K562 (cell line): ENCODE measurements at regions not wholly inside any gene's neighbourhood (a gene's known extent, or its start where the extent isn't known, plus 50 kb on each side); places are given as distances from the start of the nearest gene placed in this dataset.

Experiments
- ATAC-seq: fragments of 200-7000 bp; cut with Tn5 transposase; 3 replicates; pipeline ENCODE4 v1.9.1; 2020; ENCODE audit warnings: moderate library complexity
- BruUV-seq: library from RNA; stranded (reverse); fragments of 400-500 nt; replicated peaks from 2 replicates; lab custom pipeline; 2021; lab: Mats Ljungman, UMichigan
- CTCF ChIA-PET: fragments of 300-600 bp; formaldehyde crosslinking; extraction: SDS; loops from one replicate; lab custom pipeline; 2021; ENCODE audit warnings: low intra/inter-chr PET ratio; lab: Yijun Ruan, JAX
- POLR2A ChIA-PET: fragments of 300-600, 350-650 bp; sonication (Branson Sonifier 250); formaldehyde crosslinking; extraction: SDS; loops from one replicate; lab custom pipeline; 2021; ENCODE audit warnings: antibody characterized with exemption, inconsistent platforms; lab: Yijun Ruan, JAX
- DNase-seq, 4 experiments: peaks; one replicate each; pipeline versions ENCODE4 v3.0.0 to v3.0.0-alpha.2; 2011 to 2018; ENCODE audit warnings: low spot score in 3 of 4, mixed read lengths in 3 of 4; ENCODE audit errors: extremely low read depth in 1 of 4
- FAIRE-seq: peaks from 2 replicates; lab custom pipeline; 2011; peaks lifted over from hg19 to GRCh38; lab: Jason Lieb, UNC
- H2AFZ ChIP-seq: 2 replicates; pipeline ENCODE4 v1.6.0; 2011; ENCODE audit warnings: low read depth, low read length, control low read depth, inconsistent platforms
- H3K27ac ChIP-seq: fragments of 200-600 bp; 3 replicates; pipeline ENCODE4 v1.8.0; 2011; ENCODE audit warnings: low read depth, mild to moderate bottlenecking, control low read depth, inconsistent platforms, low read length, moderate library complexity, mixed read lengths; ENCODE audit errors: extremely low read depth
- H3K27me3 ChIP-seq, 2 experiments: fragments of 300-600 bp in 1 of 2; 2 replicates in 1 of 2; 3 replicates in 1 of 2; pipeline versions ENCODE4 v1.6.0 to v1.8.0; 2011; ENCODE audit warnings: inconsistent platforms in 2 of 2, low read length in 2 of 2, mild to moderate bottlenecking in 1 of 2, mixed read lengths in 1 of 2, moderate library complexity in 1 of 2; ENCODE audit not compliant: control insufficient read depth in 2 of 2, insufficient read depth in 2 of 2
- H3K36me3 ChIP-seq: fragments of 300-600 bp; 3 replicates; pipeline ENCODE4 v1.8.0; 2011; ENCODE audit warnings: mild to moderate bottlenecking, low read length, inconsistent platforms; ENCODE audit not compliant: control insufficient read depth, insufficient read depth
- H3K4me1 ChIP-seq, 2 experiments: fragments of 200-600 bp in 1 of 2; replicated peaks in 1 of 2; 2 replicates in 1 of 2; 3 replicates in 1 of 2; pipeline versions ENCODE4 v1.5.1 to v1.8.0; 2011; ENCODE audit warnings: inconsistent platforms in 2 of 2, low read length in 2 of 2, mild to moderate bottlenecking in 1 of 2, mixed read lengths in 1 of 2, moderate library complexity in 1 of 2; ENCODE audit not compliant: control insufficient read depth in 2 of 2, insufficient read depth in 2 of 2
- H3K4me2 ChIP-seq: 2 replicates; pipeline ENCODE4 v1.6.1; 2011; ENCODE audit warnings: low read length, control low read depth, inconsistent platforms, mixed read lengths; ENCODE audit not compliant: insufficient read depth
- H3K4me3 ChIP-seq: fragments of 200-600 bp; sonication (generic), shearing (Covaris generic); 2 replicates; pipeline ENCODE4 v1.5.1; 2016; ENCODE audit warnings: control low read depth, inconsistent platforms
- H3K79me2 ChIP-seq: fragments of 200-600 bp; 3 replicates; pipeline ENCODE4 v1.8.0; 2011; ENCODE audit warnings: low read length, inconsistent platforms; ENCODE audit not compliant: control insufficient read depth, insufficient read depth
- H3K9ac ChIP-seq, 2 experiments: 2 replicates each; pipeline versions ENCODE4 v1.6.0 to v1.6.1; 2011; ENCODE audit warnings: low read depth in 2 of 2, low read length in 2 of 2, control low read depth in 1 of 2, inconsistent platforms in 1 of 2, mild to moderate bottlenecking in 1 of 2, mixed read lengths in 1 of 2; ENCODE audit not compliant: insufficient read depth in 1 of 2
- H3K9me1 ChIP-seq: one replicate; pipeline ENCODE4 v1.6.0; 2011; ENCODE audit warnings: inconsistent platforms, mild to moderate bottlenecking, low read length, moderate library complexity; ENCODE audit not compliant: control insufficient read depth, insufficient read depth
- H3K9me3 ChIP-seq: replicated peaks from 2 replicates; pipeline ENCODE4 v1.5.1; 2011; ENCODE audit warnings: low read depth, low read length, inconsistent platforms; ENCODE audit not compliant: control insufficient read depth, insufficient read depth
- H4K20me1 ChIP-seq: replicated peaks from 2 replicates; pipeline ENCODE4 v1.6.1; 2011; ENCODE audit warnings: low read length, inconsistent platforms, mixed read lengths; ENCODE audit not compliant: control insufficient read depth, insufficient read depth
- ARID3A ChIP-seq: IDR thresholded peaks from 2 replicates; pipeline ENCODE4 v1.6.1; 2012; ENCODE audit warnings: low read depth, low read length, improper control_type of control experiment, borderline replicate concordance
- ASH1L ChIP-seq: fragments of 450-650 bp; IDR thresholded peaks from 2 replicates; pipeline ENCODE4 v1.6.1; 2018; ENCODE audit warnings: borderline replicate concordance, mild to moderate bottlenecking, low read depth; ENCODE audit not compliant: partially characterized antibody
- BCL6 ChIP-seq: fragments of 250-450 bp; sonication (Bioruptor Pico); IDR thresholded peaks from 2 replicates; pipeline ENCODE4 v1.4.0; 2020
- CCAR2 ChIP-seq: fragments of 200-400 bp; formaldehyde crosslinking; IDR thresholded peaks from 2 replicates; pipeline ENCODE4 v1.6.1; 2017; ENCODE audit warnings: mild to moderate bottlenecking, low read depth, low read length
- DIDO1 ChIP-seq: fragments of 450-650 bp; IDR thresholded peaks from 2 replicates; pipeline ENCODE4 v1.6.1; 2016; ENCODE audit warnings: low read depth, missing biosample characterization, missing genetic modification characterization
- E2F4 ChIP-seq: sonication (generic); formaldehyde crosslinking; IDR thresholded peaks from 2 replicates; pipeline ENCODE4 v1.8.0; 2022; ENCODE audit warnings: mild to moderate bottlenecking, low read depth, missing genetic modification reagents
- EGR1 ChIP-seq: fragments of 450-650 bp; conservative IDR thresholded peaks from 2 replicates; pipeline ENCODE4 v1.6.1; 2017; ENCODE audit warnings: mild to moderate bottlenecking
- HDAC2 ChIP-seq: fragments of 450-650 bp; IDR thresholded peaks from 2 replicates; pipeline ENCODE4 v1.6.1; 2016; ENCODE audit warnings: mild to moderate bottlenecking
- HDAC3 ChIP-seq: fragments of 450-650 bp; IDR thresholded peaks from 2 replicates; pipeline ENCODE4 v1.6.1; 2018; ENCODE audit warnings: borderline replicate concordance, mild to moderate bottlenecking, moderate library complexity; ENCODE audit not compliant: partially characterized antibody
- KHSRP ChIP-seq: fragments of 450-650 bp; IDR thresholded peaks from 2 replicates; pipeline ENCODE4 v1.6.1; 2017
- SNRNP70 ChIP-seq: fragments of 200-400 bp; formaldehyde crosslinking; optimal IDR thresholded peaks from 2 replicates; pipeline ENCODE3; 2017; ENCODE audit warnings: low read depth, low read length
- UBTF ChIP-seq, 2 experiments: IDR thresholded peaks; 2 replicates each; pipeline ENCODE4 v1.6.1; 2012; ENCODE audit warnings: improper control_type of control experiment in 2 of 2, low read depth in 2 of 2, low read length in 2 of 2, borderline replicate concordance in 1 of 2
- ZNF197 ChIP-seq: fragments of 200-800 bp; sonication (Bioruptor generic); IDR thresholded peaks from 2 replicates; pipeline ENCODE4 v1.6.1; 2016; ENCODE audit warnings: low read depth, missing genetic modification characterization, missing compliant biosample characterization
- ZNF354B ChIP-seq: fragments of 250-450 bp; sonication (Bioruptor Pico); IDR thresholded peaks from 2 replicates; pipeline ENCODE4 v1.4.0; 2020
- ZNF507 ChIP-seq: conservative IDR thresholded peaks from 2 replicates; pipeline ENCODE4 v1.6.1; 2017; ENCODE audit warnings: missing genetic modification characterization, missing compliant biosample characterization
- ZNF561 ChIP-seq: fragments of 450-650 bp; formaldehyde crosslinking; conservative IDR thresholded peaks from 2 replicates; pipeline ENCODE4 v1.4.0; 2020; ENCODE audit warnings: mild to moderate bottlenecking, moderate library complexity
- ZNF830 ChIP-seq: fragments of 250-450 bp; sonication (Bioruptor Pico); IDR thresholded peaks from 2 replicates; pipeline ENCODE4 v1.5.0; 2021; ENCODE audit warnings: mild to moderate bottlenecking
- in situ Hi-C: fragments of 300-500 bp; cut with MboI; formaldehyde crosslinking; loops from 4 replicates; pipeline ENCODE4 v1.15.0; 2018; ENCODE audit warnings: inconsistent platforms, mixed read lengths
- intact Hi-C: fragments of 100-400 bp; cut with micrococcal nuclease; formaldehyde crosslinking; loops from 2 replicates; pipeline ENCODE4 v1.14.2; 2022

- Histone ChIP-seq H3K9me1 (no peaks in the 10 kb centered on the region), H3K9me3 (no peaks in the 10 kb centered on the region), H4K20me1 (no peaks in the 10 kb centered on the region), H3K9ac (no peak overlapping the region), H3K4me1 (no peaks in the 10 kb centered on the region), H3K27me3 (peaks cover 0 to 9% of the 10 kb centered on the region in 2 experiments; a peak in 2 of 5 replicates), H3K4me3 (no peak overlapping the region), H3K27ac (no peak overlapping the region), H2AFZ (no peak overlapping the region), H3K4me2 (no peak overlapping the region), H3K36me3 (no peaks in the 10 kb centered on the region), H3K79me2 (no peaks in the 10 kb centered on the region)
- ATAC-seq: no peak
- no TSS peak for BruUV-seq
- CTCF ChIA-PET: no interaction called here
- no peak for DNase-seq
- TF ChIP-seq EGR1 (no peak), DIDO1 (no peak), HDAC3 (no peak), SNRNP70 (no peak), ASH1L (no peak), ZNF830 (CRISPR knock-in tag) (no peak), UBTF (IDR thresholded peaks at IDR 0.05; ENCODE audit: borderline replicate concordance in 1 of 2, low read depth in 2 of 2, low read length in 2 of 2) (no peak), ZNF197 (CRISPR knock-in tag) (no peak), E2F4 (CRISPR knock-in tag) (no peak), ZNF507 (no peak), ZNF354B (CRISPR knock-in tag) (no peak), ZNF561 (CRISPR knock-in tag) (no peak), CCAR2 (no peak), KHSRP (no peak), ARID3A (no peak), HDAC2 (no peak), BCL6 (no peak)
- in situ Hi-C loops: loop anchor here (25.0 kb wide), 1 partner anchor 211 kb away; no protein-coding TSS in a partner anchor
- POLR2A ChIA-PET: no interaction called here
- intact Hi-C loops: no loop called here
- no peak for FAIRE-seq
Observed at GRCh38 chr12:69073035-69073434, 140.1 kb upstream of the CPM start.
